Thoracic aorta (tissue), 2 donors: ENCODE measurements at regions not wholly inside any gene's neighbourhood (a gene's known extent, or its start where the extent isn't known, plus 50 kb on each side); places are given as distances from the start of the nearest gene placed in this dataset.

Experiments used
- ATAC-seq: fragments of 150-250 bp; one replicate; pipeline ENCODE4 v1.8.0; 2017; ENCODE audit warnings: low read depth; ENCODE audit not compliant: insufficient number of reproducible peaks, low FRiP score
- DNase-seq: peaks from one replicate; pipeline ENCODE4 v3.0.0-alpha.2; 2020; ENCODE audit warnings: low spot score
- H3K27ac ChIP-seq, 2 donors: fragments of 200-600 bp; sonication (generic); 1 replicate in 1 of 2; 2 replicates in 1 of 2; pipeline ENCODE4 v1.5.1; 2016; ENCODE audit warnings: mild to moderate bottlenecking in 2 of 2, moderate library complexity in 2 of 2
- H3K27me3 ChIP-seq: fragments of 200-600 bp; sonication (generic); replicated peaks from 2 replicates; pipeline ENCODE4 v1.6.0; 2016; ENCODE audit warnings: mild to moderate bottlenecking; ENCODE audit not compliant: insufficient read depth
- H3K36me3 ChIP-seq: fragments of 200-600 bp; sonication (generic); one replicate; pipeline ENCODE4 v1.5.1; 2016
- H3K4me1 ChIP-seq, 2 donors: fragments of 200-600 bp; sonication (generic); 1 replicate in 1 of 2; 2 replicates in 1 of 2; pipeline versions ENCODE4 v1.5.1 to v1.6.0; 2016; ENCODE audit warnings: low read depth in 2 of 2, mild to moderate bottlenecking in 1 of 2; ENCODE audit not compliant: control insufficient read depth in 1 of 2
- H3K4me3 ChIP-seq: fragments of 200-600 bp; sonication (generic); 2 replicates; pipeline ENCODE4 v1.5.1; 2016; ENCODE audit warnings: mild to moderate bottlenecking
- H3K9me3 ChIP-seq: fragments of 200-600 bp; sonication (generic); 2 replicates; pipeline ENCODE4 v1.5.1; 2016
- TF ChIP-seq, protein P1 (sequence below): fragments of 200-600 bp; sonication (generic); IDR thresholded peaks from one replicate; pipeline ENCODE4 v1.5.1; 2019; ENCODE audit warnings: antibody characterized with exemption

DNA sequence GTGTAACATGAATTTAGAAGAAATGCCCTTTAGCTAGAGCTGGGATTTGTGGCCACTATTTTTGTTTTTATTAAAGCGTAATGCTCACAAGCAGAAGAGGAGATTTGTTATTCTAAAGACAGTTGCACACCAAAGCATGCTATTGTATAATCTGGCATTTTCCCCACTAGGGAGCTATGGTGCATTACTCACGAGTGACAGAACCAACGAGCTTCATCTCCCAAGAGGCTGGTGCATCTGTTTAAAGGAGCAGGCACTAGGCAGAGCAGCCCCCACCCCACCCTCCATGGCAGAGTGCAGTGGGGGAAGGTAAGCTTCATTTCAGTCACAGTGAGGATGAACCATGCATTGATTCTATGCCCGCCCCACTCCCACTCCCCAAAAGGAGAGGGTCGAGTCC is 287.3 kb upstream of the TSHZ2 start:
- Histone ChIP-seq H3K4me1 (no peaks in the 10 kb centered on the region), H3K27me3 (no peaks in the 10 kb centered on the region), H3K9me3 (no peaks in the 10 kb centered on the region), H3K36me3 (no peaks in the 10 kb centered on the region), H3K27ac (no peak overlapping the region), H3K4me3 (no peak overlapping the region)
- DNase-seq (no peak), ATAC-seq (no peak)
- TF ChIP-seq, protein P1, sequence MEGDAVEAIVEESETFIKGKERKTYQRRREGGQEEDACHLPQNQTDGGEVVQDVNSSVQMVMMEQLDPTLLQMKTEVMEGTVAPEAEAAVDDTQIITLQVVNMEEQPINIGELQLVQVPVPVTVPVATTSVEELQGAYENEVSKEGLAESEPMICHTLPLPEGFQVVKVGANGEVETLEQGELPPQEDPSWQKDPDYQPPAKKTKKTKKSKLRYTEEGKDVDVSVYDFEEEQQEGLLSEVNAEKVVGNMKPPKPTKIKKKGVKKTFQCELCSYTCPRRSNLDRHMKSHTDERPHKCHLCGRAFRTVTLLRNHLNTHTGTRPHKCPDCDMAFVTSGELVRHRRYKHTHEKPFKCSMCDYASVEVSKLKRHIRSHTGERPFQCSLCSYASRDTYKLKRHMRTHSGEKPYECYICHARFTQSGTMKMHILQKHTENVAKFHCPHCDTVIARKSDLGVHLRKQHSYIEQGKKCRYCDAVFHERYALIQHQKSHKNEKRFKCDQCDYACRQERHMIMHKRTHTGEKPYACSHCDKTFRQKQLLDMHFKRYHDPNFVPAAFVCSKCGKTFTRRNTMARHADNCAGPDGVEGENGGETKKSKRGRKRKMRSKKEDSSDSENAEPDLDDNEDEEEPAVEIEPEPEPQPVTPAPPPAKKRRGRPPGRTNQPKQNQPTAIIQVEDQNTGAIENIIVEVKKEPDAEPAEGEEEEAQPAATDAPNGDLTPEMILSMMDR, result no peak

DNA sequence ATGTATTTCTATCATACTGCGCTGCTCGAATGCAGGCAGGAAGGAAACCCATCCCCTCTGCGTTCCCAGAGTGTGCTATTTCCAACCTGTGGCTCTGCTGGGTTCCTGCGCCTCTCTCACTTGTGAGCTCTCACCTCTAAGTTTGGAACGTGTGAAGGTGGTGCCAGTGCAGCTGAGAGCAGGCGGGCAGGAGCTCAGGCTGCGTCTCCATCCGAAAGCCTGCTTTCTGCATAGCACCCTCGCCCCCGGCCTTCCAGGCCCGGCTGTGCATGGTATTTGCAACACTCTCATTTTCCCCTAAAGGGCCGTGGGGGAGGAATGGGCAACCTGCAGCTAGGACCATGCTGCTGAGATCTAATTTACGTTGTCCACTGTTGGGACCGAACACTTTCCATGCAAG is 288.0 kb upstream of the TSHZ2 start:
- TF ChIP-seq, protein P1, result no peak
- H3K9me3 ChIP-seq, result no peaks in the 10 kb centered on the region

DNA sequence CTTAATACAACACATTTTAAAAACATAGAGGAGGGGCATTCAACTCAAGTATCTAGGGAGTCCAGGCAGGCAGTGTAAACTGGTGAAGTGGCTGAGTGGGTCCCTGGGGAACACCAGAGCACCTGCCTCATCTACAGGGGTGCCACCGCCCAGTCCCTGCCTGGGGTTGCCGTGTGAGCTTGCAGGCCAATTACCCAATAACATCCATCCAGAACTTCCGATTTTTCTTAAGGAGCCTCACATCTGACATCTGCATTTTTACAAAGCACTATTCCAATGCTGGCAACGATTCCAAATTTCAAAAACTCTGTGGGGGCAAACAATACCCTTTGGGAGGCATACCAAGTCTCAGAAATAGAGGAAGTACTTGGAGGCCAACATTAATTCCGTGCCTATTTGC is 288.4 kb upstream of the TSHZ2 start:
- TF ChIP-seq, protein P1, result no peak
- Histone ChIP-seq H3K36me3 (no peaks in the 10 kb centered on the region), H3K9me3 (no peaks in the 10 kb centered on the region), H3K4me1 (no peaks in the 10 kb centered on the region), H3K4me3 (no peak overlapping the region), H3K27ac (no peak overlapping the region), H3K27me3 (no peaks in the 10 kb centered on the region)
- DNase-seq, result no peak
- ATAC-seq, result no peak

More for the DNA sequence above, 288.0 kb upstream of the TSHZ2 start:
- no peaks in the 10 kb centered on the region for H3K4me1 ChIP-seq
- no peak overlapping the region for H3K27ac ChIP-seq
- no peak overlapping the region for H3K4me3 ChIP-seq
- H3K27me3 ChIP-seq, result no peaks in the 10 kb centered on the region
- H3K36me3 ChIP-seq, result no peaks in the 10 kb centered on the region
- no peak for ATAC-seq
- no peak for DNase-seq

DNA sequence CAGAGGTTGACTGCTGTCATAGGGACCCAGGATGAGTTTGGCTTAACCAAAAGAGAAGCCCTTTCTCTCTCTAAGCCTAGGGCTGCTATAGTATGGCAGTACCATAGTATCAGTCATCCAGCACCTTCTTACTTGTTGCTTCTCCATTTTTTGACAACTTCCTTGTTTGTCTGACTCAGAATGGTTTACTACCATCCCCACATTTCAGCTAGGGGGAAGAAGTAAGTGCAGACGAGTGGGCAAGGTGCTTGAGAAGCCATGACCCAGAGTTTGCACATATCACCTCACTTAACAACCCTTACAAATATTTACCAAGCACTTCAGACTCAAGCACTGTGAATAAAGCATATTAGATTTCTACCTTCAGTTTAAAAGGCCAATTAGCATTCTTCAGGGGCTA is 289.9 kb upstream of the TSHZ2 start:
- no peak overlapping the region for H3K27ac ChIP-seq
- H3K4me3 ChIP-seq, result no peak overlapping the region
- DNase-seq (no peak), ATAC-seq (no peak)
- H3K36me3 ChIP-seq, result no peaks in the 10 kb centered on the region
- H3K27me3 ChIP-seq, result no peaks in the 10 kb centered on the region
- H3K9me3 ChIP-seq, result no peaks in the 10 kb centered on the region
- TF ChIP-seq, protein P1, result no peak
- H3K4me1 ChIP-seq, result no peaks in the 10 kb centered on the region

DNA sequence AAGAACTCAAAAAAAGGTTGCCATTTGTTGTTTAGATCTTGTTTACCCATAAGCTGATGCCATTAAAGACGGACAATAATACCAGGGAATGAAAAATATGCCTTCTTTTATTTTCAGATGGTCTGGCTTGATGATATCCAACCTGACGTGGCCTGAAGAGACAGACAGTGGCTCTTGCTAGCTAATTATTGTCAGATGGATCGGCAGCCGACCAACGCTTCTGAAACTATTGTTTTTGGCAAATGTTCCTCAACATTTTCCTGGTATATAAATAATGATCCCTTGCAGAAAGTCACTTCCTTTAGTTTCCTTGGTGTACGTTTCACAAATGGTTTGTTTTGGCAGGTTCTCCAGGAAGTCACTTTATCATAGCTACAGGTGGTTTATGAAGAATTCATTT is 290.9 kb upstream of the TSHZ2 start:
- no peaks in the 10 kb centered on the region for H3K27me3 ChIP-seq
- no peaks in the 10 kb centered on the region for H3K4me1 ChIP-seq
- no peak overlapping the region for H3K27ac ChIP-seq
- TF ChIP-seq, protein P1, result no peak
- DNase-seq, result no peak
- no peaks in the 10 kb centered on the region for H3K36me3 ChIP-seq
- no peak for ATAC-seq
- H3K9me3 ChIP-seq, result no peaks in the 10 kb centered on the region
- no peak overlapping the region for H3K4me3 ChIP-seq
